Loucy (cell line): ENCODE measurements at regions not wholly inside any gene's neighbourhood (a gene's known extent, or its start where the extent isn't known, plus 50 kb on each side); places are given as distances from the start of the nearest gene placed in this dataset.

Source experiments
- CTCF ChIP-seq: fragments of 200-600 bp; sonication (generic); conservative IDR thresholded peaks from 2 replicates; pipeline ENCODE4 v1.5.1; 2014; ENCODE audit warnings: mild to moderate bottlenecking, antibody characterized with exemption, low read length
- EZH2phosphoT487 ChIP-seq: fragments of 200-600 bp; IDR thresholded peaks from 2 replicates; pipeline ENCODE4 v1.6.1; 2018; ENCODE audit warnings: antibody characterized with exemption, mild to moderate bottlenecking, moderate library complexity, borderline replicate concordance

- no peak for TF ChIP-seq CTCF
- no peak for TF ChIP-seq EZH2phosphoT487
Observed at GRCh38 chr4:125714845-125715244, 400.1 kb downstream of the FAT4 start.
